Putamen (tissue), 1 donor: ENCODE measurements at regions not wholly inside any gene's neighbourhood (a gene's known extent, or its start where the extent isn't known, plus 50 kb on each side); places are given as distances from the start of the nearest gene placed in this dataset.

ENCODE experiments used
- DNase-seq: peaks from one replicate; pipeline ENCODE4 v3.0.0-alpha.2; 2016; ENCODE audit warnings: low spot score

GRCh38 chr3:146308682-146309081 lies 57.8 kb upstream of the PLSCR4 start:
- DNase-seq: no peak

DNA sequence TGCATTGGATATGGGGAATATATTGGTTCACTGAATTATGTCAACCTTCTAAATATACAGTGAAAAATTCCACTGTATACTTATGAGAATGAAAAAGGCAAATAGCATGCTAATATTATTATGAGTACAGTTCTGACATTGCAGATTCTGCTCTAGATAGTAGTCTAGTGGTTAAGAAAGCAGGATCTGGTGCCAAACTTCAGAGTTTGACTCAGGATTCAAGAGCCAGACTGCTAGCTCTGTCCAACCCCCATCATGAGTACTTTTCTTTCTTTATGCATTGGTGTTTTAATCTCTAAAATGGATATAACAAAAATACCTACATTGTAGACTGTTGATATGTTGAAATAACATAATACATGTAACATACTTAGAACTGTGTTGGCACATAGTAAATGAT lies 57.3 kb upstream of the PLSCR4 start:
- no peak for DNase-seq

GRCh38 chr3:146307456-146307725 lies 56.5 kb upstream of the PLSCR4 start:
- DNase-seq: no peak

DNA sequence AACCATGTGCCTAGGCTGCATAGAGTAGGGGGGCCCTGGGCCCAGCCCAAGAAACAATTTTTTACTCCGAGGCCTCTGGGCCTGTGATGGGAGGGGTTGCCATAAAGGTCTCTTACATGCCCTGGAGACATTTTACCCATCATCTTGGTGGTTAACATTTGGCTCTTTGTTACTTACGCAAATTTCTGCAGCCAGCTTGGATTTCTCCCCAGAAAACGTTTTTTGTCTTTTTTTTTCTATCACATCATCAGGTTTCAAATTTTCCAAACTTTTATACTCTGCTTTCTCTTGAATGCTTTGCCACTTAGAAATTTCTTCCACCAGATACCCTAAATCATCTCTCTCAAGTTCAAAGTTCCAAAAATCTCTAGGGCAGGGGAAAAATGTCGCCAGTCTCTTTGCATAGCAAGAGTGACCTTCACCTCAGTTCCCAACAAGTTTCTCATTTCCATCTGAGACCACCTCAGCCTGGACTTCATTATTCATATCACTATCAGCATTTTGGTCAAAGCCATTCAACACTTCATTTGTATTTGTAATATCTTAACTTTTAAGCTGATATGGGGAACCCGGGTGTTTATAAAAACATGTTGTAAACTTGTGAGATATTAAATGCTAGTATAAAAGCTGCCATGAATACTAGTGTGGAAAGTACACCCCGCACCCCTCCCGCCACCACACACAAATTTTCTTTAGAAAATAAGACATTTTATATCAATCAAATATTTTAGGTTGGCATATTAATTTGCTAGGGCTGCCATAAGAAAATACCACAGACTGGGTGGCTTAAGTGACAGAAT lies 56.0 kb upstream of the PLSCR4 start:
- no peak for DNase-seq

GRCh38 chr3:146305808-146306423 lies 55.0 kb upstream of the PLSCR4 start:
- DNase-seq: no peak

GRCh38 chr3:146300768-146301167 lies 49.9 kb upstream of the PLSCR4 start:
- DNase-seq: peak; percentile 31
